ENCODE measurements at regions not wholly inside any gene's neighbourhood (a gene's known extent, or its start where the extent isn't known, plus 50 kb on each side); places are given as distances from the start of the nearest gene placed in this dataset.

DNA sequence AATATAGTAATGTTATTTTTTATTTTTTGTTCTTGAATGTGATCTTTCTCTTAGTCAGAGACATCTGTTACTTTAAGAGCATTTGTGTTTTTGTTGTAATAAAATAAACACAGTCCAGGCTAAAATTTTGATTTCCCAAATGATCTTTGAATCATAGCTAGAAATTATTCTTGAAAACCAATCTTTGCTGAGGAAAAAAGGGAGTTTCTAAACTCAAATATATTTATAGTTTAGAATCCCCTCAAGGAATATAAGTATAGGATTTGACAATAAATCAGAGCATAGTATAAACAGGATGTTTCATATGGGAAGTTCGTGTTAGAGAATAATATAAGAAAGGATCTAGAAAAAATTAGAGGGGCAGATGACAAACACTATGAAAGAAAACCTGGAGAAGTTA is 118.8 kb upstream of the ADAMTS19 start:
- DNase-seq (ENCODE audit: low spot score), result no peak

DNA sequence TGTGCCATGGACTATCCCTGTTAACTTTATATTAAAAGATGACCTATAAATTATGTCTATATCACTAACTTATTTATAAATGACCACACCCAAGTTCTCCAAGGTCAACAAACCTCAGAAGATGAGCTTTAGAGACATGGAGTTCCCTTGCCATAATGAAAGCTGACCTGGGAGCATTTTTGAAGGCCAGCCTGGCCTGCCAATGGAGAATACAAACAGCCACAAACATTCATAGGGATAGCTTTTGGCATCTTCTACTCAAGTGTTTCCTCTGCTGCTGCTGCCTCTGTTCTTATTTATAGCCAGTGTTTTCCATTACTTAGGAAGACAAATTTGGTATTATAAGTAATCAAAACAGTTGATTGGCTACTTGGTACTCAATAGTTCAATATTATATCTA is 117.3 kb upstream of the ADAMTS19 start:
- no peak for DNase-seq (ENCODE audit: low spot score)

DNA sequence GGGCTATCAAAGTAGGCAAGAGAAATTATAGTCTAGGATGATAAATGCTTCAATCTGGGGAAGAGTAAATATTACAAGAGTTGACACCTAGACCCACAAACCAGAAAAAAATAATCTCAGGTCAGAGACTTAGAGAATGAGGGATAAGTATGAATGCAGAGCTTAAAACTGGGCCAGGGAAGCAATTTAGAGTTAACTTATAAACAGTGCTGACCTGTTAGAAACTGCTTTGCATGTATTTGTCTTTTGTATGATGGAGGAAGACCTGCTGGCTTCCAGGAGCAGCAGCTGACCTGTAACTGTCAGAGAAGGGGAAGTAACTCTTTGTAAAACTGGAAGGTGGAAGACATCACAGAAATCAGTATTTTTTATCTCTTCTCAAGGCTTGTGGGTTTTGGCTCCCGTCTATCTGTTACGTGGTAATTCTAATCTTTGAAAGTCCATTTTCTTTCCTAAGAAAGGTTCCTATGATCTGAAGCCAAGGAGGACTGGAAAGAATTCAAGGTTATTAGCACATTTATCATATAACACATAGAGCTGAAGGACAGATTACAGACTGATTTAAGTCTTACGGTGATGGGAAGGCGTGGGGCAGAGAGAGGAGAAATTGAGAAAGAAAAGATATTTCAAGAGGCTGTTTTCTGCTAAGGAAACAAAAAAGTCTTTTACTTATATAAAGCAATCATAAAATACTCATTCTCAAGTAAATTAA is 114.7 kb upstream of the ADAMTS19 start:
- DNase-seq (ENCODE audit: low spot score), result no peak

DNA sequence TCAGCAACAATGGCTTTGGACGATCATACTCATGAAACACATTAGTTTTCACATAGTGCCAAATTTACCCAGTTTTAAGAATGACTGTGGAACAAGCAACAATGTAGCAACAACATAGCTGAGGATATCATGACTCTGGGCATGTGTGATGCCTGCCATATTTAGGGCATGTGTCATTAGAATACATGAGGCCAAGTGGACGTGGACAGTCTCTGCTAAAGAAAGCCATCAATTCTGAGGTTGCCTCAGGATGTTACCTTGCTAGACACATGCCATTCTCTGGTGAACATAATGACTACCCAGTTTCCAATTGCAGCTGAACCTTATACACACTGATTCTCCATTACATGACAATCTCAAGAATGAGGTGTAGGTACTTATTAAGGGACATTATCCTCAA is 103.3 kb upstream of the ADAMTS19 start:
- DNase-seq (ENCODE audit: low spot score), result no peak

DNA sequence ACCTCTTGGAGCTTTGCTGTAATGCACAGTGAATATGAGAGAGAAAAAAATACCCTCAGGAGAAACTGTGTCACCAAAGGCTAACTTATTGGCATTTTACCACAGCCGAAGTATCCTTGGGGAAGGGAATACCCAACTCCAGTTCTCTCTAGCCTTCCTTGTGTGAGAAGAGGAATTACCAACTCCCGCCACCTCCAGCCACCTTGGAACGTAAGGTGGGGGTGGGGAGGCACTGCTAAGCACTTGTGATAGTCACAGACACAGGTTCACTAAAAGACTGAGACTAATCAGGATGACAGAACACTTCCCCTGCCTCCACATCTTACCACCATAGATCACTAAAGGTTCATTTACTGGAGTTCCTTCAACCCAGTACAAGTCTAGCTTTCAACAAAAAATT is 102.0 kb upstream of the ADAMTS19 start:
- no peak for DNase-seq (ENCODE audit: low spot score)

DNA sequence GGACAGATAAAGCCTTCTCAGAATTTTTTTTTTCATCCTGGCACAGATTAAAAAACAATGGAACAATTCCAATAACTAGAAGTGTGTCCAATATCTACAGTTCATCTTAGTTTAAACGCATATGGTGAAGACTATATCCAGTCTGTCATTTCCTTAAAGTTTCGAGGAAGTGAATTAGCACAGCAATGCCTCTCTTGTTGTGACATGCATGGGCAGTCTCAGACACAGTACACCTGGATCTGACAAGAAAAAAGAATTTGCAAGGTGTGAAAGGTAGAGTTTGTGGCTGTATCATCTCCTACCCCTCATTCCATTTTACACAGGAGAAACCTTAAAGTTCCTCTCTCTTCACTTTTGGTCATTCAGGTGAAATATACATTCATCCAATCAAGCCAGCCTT is 100.6 kb upstream of the ADAMTS19 start:
- DNase-seq (ENCODE audit: low spot score), result no peak

DNA sequence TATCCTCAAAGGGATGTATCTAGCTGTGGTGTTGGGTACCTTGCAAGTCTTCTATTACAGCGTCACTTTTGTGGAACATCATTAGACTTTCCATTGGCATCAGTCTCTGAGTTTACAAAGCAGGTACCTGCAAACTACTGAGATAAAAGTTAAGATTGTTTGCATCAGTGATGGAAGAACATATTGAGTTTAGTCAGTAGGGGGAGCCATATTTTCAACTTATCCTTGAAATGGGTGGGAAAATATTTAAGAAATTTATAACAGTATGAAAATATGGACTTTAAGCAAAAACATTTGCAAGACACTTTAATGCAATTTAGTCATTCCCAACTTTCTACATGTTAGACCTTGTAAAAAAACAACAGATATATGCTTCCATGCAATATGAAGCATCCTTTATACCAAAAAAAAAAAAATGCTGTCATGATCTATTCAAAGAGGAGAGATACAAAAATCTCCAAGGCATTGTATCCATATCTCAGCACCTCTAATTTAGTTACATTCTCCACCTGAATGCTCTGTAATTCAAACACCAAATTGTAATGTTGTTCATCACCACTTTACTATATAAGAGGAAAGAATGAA is 98.6 kb upstream of the ADAMTS19 start:
- DNase-seq (ENCODE audit: low spot score), result peak; percentile 53

DNA sequence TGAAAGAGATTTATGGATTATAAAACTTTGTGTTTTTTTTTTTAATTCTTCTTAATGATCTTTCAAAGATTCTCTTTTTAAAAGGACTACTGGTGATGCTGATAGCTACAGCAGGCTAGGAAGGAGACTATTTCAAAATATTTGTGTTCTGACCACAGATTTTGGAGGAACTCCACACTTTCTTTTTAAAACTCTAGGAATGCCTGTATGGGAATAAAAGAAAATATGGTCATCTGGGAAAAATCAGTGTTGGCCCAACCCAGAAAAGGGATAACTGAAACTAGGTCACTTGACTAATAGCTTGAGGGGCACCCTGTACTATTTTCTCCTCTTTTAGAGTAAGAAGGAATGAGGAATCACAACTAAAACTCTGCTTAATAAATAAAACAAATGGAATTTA is 97.6 kb upstream of the ADAMTS19 start:
- no peak for DNase-seq (ENCODE audit: low spot score)

DNA sequence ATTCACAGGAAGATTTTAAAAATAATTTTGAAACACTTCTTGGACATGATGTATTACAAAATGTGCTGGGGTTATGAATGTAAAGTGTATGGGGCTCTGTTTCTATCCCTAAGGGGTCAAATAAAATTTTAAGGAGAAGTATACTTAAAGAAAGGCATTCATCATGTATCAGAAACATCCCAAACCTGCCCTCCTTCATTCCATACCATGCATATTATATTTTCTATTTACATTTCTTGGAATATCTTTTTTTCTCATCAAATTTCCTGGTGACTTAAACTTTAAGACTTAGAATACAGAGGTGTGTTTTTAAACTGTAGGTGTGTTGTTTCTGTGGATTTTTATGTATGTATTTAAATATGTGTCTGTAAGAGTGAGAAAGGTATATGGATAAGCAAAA is 96.1 kb upstream of the ADAMTS19 start:
- no peak for DNase-seq (ENCODE audit: low spot score)

DNA sequence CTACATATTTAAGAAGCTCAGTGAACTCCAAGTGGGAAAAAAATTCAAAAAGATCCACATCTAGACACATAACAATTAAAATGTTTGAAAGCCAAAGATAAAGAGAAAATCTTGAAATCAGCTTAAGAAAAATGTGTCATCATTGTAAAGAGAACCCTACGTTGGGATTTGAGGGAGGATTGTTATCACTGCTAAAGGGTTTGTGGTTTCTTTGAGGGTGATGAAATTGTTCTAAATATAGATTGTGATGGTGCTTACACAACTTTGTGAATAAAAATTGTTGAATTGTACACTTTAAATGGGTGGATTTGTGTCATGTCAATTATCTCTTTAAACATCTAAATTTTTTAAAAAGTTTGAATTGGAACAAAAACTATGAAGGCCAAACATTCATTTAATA is 92.2 kb upstream of the ADAMTS19 start:
- DNase-seq (ENCODE audit: low spot score), result no peak

DNA sequence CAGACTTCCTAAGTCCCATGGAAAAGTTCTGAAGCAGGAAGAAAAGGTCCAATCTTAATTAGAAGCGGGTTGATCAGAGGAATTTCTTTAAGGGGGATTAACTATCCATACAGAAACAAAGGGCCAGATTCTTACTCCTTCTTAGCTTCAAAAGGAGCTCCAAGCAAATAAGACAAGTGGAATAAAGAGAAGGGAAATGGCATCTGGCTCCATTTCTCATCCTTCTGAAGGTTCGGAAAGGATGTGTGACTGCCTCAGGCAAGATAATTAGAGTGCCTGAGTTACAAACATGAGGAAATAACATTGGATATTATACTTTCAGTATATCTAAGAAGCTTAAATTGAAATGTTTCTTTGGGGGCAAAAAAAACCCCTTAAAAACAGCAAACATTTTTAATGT is 88.1 kb upstream of the ADAMTS19 start:
- no peak for DNase-seq (ENCODE audit: low spot score)

DNA sequence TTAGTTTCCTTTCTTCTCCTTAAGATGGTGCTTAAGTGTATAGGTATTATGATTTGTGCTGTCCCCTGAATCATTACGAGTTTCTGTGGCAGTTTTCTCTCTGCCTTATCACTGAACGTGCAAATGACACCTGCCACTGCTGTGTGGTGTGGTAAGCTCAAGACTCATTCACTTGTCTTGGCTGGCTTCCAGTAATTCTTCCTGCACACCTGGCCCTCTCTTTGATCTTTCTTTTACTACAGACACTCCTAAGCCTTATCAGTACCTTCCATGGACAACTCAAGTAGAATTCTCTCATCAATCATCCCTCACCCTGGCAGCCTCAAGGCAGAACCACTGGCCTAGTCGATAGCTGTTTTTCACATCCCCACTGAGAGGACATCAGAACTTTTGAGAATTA is 82.6 kb upstream of the ADAMTS19 start:
- DNase-seq (ENCODE audit: low spot score), result peak; percentile 89

DNA sequence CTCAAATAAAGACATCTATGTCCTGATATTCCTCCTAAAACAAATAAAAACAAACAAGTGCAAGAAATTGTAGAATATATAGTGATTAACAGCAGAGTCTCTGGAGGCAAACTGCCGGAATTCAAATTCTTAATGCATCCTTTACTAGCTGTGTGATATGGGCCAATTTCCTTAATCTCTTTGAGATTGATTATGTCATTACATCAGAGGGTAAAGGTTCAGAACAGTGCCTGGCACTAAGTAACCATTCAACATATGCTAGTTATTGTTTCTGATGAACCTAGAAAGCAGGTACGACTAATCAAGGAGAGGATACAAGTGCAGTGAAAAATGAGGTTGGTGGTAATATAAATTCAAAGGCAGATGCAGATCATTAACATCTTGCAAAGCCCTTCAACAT is 81.1 kb upstream of the ADAMTS19 start:
- no peak for DNase-seq (ENCODE audit: low spot score)

DNA sequence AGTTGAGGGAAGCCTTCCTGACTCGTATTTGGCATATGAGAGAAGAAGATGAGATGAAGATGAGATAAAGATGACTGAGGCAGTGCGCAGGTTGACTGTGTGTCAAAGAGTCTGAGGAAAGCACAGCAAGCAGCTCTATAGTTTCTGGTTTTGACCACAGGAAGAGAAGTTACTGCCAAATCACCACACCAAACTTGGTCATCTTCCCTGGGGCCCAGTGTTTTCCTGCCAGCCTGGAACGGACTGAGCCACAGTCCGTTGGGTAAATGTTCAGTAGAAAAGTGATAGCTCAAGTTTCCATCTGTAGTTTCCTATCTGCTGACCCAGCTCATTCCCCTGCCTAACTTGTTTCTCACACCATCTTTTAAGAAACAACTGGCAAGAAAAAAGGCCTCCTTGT is 80.7 kb upstream of the ADAMTS19 start:
- no peak for DNase-seq (ENCODE audit: low spot score)

DNA sequence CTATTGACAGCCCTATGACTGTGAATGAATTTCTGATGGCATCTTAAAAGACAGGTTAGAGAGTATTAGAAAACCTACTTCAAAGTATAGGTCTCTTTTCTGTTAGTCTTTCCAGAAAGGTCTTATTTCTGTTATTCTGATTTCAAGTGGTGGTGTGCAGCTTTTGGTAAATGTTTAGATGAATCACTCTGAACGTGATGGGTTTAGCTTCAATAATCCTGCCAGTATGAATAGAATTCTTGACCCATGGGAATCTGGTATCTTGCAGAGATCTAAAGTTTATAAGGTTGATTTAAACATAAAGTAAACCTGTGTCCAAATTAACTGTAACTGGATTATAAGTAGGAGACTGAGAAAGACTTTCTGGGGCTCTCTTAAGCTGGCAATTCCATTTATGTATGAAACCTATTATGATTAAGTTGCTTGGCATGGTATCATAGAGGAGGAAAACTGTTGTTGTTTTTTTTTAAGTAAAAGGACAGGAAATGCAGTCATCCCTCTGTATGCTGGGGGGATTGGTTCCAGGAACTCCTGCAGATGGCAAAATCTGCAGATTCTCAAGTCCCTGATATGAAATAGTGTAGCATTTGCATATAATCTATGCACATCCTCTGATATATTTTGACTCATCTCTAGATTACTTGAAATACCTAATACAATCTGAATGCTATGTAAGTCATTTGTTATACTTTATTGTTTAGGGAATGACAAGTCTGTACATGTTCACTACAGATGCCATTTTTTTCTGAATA is 77.0 kb upstream of the ADAMTS19 start:
- no peak for DNase-seq (ENCODE audit: low spot score)

DNA sequence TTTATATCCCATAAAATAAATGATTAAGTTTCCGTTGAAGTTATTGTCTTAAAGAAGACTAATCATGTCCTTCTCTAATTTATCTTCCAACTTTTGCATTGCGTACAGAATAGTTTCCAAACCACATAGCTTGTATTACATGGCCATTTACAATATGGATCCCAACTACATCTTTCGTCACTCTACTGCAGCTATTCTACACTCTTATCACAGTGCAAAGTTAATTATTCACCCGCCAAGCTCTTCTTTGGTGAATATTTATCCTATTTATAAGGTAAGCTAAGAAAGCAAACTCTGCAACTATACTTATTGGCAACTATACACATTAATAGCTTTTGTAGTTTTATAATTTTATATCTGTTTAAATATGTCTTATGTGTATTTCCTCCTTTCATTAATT is 75.9 kb upstream of the ADAMTS19 start:
- no peak for DNase-seq (ENCODE audit: low spot score)

DNA sequence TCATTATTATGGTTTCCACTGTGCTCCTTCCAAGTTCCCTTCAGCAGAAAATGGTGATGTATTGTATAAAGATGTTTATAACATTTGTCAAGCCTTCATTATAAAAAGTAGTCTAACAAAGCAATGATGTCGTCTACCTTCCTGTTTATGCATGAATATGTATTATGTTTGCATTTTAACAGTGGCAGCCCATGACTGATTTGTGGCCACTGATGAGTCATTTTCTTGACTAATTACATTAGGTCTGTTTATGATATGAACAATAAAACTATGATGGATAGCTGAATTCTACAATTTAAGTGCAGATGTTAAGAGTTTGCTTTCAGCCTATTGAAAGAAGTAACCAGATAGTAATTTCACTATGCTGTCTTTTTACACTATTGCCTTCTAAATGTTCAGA is 75.4 kb upstream of the ADAMTS19 start:
- peak; percentile 62 for DNase-seq (ENCODE audit: low spot score)

DNA sequence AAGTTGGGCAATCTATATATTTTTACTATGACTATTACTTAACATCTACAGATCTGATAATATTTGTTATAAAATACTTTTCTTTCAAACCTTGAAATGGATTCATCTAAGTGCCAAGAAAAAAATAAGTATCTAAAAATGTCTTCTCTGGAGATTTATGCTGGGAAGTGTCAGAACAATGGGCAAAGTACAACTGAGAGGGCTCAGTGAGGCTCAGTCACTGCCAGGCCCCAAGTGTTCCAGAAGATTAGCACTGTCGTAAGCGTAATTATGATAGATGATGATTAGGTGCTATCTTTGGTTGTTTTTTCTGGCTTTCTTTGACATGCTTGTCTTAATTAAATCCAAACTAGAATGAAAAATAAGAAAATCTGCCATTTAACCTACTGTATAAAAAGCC is 72.2 kb upstream of the ADAMTS19 start:
- DNase-seq (ENCODE audit: low spot score), result no peak

DNA sequence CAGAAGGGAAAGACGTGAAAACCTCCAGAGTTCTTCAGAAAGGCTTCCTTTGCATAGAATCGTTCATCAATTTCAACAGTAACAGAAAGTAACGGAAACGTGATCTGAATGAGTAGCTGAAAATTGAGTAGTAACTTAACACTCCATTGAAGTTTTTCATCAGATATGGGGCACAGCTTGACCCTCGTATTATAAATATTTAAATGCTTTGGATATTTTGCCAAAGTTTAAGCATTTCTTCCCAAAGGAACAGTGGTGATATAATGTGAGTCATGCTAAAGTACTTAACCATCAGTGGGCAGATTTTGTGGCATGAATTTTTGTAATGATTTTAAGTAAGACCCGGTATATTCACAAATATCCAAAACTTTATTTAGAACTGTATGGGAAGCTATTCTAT is 67.4 kb upstream of the ADAMTS19 start:
- no peak for DNase-seq (ENCODE audit: low spot score)

DNA sequence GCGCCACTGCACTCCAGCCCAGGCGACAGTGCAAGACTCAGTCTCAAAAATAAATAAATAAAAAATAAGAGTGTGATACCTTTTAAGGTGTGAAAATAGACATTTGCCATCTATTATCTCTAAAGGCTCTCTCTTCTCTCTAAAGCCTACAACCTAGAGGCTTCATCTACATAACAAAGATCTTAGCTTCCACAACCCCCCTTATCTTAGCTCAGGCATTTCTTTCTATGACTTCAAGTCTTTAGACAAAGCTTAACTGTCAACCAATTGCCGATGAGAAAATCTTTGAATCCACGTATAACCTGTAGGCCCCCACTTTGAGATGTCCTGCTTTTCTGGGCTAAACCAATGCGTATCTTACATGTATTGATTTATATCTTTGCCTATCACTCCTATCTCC is 64.9 kb upstream of the ADAMTS19 start:
- DNase-seq (ENCODE audit: low spot score), result no peak

DNA sequence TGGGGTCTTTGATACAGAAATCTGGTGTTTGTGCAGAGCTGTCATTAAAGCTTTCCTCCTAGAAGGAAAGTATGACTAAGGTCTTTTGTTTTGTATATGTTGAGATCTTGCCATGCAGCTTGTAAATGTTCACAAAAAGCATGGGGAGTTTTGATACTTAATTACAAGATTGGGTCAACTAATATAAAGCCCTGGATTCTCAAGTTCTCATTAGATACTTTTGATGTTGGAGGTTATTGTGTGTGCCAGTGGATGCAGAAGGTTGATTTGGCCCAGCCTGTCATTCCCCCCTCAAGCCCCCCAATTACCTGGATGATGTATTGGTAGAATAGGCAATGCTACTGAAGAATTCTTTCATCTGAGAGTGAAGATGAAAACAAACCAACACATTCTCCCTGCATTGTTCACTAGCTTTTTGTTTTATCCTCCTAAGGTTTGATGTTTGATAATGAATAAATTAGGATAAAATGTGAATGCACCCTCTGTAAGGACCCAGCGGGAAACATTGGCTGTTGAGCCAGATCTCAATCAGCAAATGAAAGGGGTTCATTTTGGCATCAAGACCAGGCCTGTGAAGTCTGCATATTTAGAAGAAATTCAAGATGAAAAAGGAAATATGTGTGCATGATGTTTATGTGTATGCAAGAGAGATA is 61.9 kb upstream of the ADAMTS19 start:
- DNase-seq (ENCODE audit: low spot score), result no peak

DNA sequence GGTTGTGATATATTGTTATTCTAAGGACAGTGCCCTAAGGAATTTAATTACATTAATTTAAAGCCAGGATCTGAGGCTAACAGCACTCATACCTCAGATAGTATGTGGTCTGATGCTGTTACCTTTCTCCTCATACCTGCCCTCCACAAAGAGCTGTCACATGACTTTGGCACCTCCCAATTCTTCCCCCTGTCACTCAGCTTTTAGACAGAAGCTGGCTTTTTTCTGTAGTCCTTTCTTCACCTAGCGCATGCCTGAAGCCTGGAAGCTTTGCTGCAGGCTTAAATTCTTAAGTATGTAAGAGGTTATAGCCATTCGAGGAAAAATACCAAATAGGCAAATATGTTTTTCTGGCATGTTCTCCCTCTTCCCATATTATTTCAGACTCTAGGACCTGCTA is 61.0 kb upstream of the ADAMTS19 start:
- peak; percentile 39 for DNase-seq (ENCODE audit: low spot score)

DNA sequence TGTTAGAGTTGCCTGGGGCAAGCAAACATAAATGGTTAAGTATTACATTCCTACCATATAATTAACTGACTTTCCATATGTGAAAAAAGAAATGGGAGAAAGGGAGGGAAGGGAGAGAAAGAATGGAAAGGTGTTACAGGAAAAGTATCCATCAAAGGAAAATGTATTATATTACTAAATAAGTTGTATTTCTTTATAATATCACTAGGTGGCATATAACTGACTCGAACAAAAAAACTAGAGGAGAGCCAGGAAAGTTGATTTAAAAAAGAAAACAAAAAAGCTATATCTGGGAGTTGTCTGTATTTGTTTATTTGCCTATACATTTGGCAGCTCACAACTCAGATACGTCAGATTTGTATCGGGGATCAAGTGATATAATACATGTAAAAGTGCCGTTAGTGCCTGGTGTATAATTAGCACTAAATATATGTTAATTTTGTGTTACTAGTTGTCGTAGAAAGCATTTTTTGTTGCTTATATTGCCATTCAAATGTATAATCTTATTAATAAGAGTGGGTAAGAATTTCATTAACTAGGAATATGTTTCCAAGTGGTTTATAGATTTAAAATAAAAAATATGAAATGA is 59.6 kb upstream of the ADAMTS19 start:
- DNase-seq (ENCODE audit: low spot score), result peak; percentile 61
